Suppressor macrophage (primary cell): ENCODE measurements at regions not wholly inside any gene's neighbourhood (a gene's known extent, or its start where the extent isn't known, plus 50 kb on each side); places are given as distances from the start of the nearest gene placed in this dataset.
"Not testable (repeated sequence)": the region's sequence is repeated elsewhere in the genome, so short reads cannot be mapped to it uniquely, and the experiment has no call there.

ENCODE experiments used
- DNase-seq, 4 experiments: peaks; one replicate each; pipeline ENCODE4 v3.0.0-alpha.2; 2020 to 2022

DNA sequence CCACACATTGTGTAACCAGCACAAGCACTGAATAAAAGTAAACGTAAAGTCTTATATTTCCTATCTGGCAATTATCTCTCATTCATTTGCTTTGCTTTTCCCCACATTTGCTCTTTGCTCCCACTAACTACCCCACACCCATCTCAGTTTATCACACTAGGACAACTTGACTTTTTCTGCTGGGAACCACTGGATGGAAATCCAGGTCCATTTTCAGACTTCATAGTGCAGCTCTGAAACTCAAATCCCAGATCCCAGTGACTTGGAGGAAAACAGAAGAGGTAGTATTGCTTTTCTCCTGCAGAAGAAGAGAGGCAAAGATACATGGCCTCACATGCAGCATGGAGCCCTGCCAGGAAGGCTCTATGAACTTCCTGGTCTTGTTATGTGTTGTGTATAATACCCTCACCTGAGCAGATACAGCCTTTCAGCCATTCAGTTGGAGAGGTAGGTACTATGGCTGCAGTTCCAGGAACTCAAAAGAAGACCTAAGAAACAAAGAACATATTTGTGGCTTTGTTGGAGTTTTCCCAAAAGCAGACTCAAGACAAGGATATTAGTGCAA, 90.0 kb upstream of the NIPBL start:
- DNase-seq, result no peak

DNA sequence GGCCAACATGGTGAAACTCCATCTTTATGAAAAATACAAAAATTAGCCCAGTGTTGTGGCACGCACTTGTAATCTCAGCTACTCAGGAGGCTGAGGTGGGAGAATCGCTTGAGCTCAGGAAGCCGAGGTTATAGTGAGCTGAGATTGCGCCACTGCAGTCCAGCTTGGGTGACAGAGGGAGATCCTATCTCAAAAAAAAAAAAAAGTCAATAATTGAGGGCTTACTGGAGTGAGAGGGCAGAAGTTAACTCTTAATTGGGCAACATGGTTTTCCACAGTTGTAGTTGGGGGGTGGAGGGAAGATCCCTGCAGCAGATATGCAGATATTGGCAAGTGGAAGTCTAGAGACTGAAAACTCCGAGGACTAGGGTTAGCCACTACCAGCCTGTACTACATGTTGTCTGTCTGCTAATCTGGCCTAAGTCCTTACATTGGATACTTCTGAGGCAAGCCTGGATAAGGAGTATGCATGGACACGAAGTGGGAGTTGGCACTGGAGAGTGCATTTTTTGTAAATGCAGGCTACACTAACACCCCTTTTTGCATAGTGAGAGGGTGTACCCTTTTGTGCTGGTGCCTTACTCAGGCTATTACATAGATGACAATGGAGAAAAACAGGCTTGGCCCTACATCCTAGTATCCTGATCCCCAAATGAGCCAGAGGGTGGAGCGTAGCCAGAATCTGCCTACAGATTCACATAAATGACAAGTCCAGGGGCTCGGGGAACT, 89.0 kb upstream of the NIPBL start:
- no peak for DNase-seq

DNA sequence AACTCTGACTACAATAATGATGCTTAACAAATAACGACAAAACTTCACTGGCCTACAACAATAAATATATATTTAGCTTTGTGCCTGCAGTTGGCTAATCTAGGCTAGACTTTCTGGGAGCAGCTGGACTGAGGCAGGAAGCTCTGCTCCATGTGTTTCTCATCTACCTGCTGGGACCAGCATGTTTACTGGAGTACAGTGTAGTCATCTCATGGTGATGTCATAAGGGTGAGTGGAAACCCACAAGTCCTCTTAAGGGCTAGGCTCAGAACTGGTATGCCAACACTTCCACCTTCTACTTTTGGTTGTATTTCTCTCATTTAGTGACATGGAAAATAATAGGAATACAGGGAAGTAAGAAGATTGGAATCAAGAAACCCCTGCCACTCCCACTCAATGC, 85.7 kb upstream of the NIPBL start:
- DNase-seq, result no peak

DNA sequence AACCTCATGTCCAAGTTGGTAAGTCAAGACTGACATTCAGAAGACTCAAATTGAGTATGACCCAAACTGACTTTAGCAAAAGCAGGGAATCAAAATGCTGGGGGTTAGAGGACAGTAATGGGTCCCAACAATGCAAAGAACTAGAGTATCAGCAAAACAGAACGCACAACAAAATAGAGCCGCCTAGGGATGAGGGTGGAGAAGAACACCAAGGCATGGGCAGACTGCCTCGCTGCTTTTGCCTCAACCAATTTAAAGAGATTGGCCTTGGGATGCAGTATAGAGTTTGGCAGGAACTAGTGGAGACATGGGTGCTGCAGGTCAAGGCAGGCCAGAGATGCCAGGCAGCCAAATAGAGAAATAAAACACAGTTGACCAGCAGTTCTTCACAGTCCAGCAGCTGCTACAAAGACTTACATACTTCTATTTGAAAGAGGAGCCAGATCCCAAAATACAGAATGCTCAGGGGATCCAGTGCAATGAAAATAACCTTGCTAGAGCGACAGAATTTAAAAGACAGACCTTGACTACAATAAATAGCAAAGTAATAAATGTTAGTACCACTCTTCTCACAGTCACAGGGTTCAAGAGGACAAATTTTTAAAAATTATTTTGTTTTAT, 83.9 kb upstream of the NIPBL start:
- DNase-seq, result no peak

DNA sequence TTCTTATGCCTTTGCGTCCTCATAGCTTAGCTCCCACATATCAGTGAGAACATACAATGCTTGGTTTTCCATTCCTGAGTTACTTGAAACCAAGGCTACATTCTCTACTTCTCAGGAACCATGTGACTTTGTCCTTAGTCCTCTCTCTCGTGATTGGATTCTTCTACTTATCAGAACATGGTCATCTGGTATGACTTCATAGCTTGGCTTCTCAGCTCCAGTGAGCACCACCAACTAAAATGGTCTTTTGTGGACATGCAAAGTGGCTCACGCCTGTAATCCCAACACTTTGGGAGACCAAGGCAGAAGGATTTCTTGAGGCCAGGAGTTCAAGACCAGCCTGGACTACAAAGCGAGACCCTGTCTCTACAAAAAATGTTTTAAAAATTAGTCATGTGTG, 81.2 kb upstream of the NIPBL start:
- no peak for DNase-seq

DNA sequence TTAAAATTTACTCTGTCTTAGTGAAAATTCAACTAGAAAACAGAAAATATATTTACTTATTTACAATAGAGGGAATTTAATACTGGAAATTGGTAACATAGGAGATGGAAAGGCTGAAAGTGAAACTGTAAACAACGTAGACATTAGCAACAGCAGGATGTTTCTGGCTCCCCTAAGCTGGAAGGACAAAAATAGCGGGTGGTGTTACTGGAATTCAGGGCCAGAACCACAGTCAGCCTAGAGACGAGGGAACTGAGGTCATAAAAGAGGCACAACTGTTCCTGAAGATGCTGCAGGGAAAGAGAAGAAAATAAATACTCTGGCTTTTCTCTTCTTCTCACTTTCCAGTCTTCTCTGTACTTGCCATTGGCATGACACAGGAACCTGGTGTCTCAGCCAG, 80.4 kb upstream of the NIPBL start:
- no peak for DNase-seq

DNA sequence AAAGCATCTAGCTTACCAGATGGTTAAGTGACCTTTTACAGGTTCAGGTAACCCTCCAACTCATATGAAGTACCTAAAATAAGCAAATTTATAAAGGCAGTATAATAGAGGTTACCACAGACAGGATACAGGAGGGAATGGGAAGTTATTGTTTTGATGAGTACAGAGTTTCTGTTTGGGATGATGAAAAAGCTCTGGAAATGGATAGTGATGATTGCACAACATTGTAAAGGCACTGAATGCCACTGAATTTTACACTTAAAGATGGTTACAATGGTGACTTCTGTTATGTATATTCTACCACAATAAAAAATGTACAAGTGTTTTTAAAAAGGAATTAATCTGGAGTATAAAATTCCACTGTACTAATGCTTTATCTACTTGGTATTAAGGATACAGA, 75.0 kb upstream of the NIPBL start:
- DNase-seq, result peak in 2 of 4 experiments; percentile 24 to 43

DNA sequence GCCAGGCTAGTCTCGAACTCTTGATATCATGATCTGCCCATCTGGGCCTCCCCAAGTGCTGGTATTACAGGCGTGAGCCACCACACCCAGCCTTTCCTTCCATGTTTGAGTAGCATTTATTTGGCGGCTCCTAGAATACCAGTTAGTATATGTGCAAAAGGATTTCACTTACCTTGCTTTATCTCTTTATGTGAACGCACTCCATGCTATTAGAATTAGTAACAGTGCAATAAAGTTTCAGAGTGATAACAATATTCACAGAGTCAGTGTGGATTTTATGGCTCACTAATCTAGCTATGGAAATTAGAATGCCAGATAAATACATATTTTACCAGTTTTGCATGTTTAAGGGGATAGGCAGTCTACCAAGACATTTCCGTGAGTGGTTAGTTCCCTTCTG, 74.4 kb upstream of the NIPBL start:
- no peak for DNase-seq

DNA sequence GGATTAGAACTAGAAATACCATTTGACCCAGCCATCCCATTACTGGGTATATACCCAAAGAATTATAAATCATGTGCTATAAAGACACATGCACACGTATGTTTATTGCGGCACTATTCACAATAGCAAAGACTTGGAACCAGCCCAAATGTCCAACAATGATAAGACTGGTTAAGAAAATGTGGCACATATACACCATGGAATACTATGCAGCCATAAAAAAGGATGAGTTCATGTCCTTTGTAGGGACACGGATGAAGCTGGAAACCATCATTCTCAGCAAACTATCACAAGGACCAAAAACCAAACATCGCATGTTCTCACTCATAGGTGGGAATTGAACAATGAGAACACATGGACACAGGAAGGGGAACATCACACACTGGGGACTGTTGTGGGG, 63.3 kb upstream of the NIPBL start:
- not testable (repeated sequence) for DNase-seq

DNA sequence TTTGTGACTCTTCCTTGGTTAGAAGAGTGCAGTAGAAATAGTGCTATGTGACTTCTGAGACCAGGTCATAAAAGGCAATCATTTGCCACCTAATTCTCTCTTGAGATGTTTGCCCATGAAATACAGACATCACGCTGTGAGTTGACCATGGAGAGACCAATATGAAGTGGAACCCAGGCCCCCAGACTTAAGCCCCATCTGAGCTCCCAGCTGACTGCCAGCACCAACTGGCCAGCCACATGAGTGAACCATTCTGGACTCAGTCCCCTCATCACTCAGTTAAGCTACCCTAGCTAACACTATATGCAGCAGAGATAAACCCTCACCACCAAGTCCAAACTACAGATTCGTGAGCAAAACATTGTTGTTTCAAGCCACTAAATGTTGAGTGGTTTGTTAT, 60.7 kb upstream of the NIPBL start:
- DNase-seq, result no peak

DNA sequence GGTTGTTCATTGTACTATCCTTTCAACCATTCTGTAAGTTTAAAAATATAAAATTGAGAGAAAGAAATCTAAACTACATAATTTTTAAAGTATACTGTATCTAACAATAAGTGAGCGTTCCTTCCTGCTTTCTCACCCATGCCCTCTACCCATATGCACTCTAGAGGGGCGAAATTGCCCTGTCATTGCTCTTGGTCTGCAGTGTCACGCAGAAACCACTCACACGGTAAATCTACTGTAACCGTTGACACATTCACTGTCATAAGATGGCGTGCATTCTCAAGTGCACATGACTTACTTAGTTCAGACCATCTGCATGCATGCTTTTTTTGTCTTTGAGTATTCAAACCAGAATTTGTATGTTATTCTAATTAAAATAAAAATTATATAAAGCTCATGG, 55.7 kb upstream of the NIPBL start:
- DNase-seq, result peak; percentile 48 to 72 (median 69)

DNA sequence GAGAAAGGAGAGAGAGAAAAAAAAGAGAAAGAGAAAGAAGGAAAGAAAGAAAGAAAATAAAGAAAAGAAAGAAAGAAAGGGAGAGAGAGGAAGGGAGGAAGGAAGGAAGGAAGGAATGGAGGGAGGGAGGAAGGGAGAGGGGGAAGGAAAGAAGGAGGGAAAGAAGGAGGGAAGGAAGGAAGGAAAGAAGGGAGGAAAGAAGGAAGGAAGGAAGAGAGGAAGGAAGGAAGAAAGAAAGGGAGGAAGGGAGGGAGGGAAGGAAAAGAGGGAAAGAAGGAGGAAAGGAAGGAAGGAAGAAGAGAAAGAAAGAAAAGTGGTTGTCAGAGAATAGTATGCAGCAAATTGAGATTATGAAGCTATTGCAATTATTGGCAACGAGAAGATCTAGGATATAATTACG, 49.9 kb upstream of the NIPBL start:
- DNase-seq, result no peak
